Memory B cell (primary cell): ENCODE measurements at regions not wholly inside any gene's neighbourhood (a gene's known extent, or its start where the extent isn't known, plus 50 kb on each side); places are given as distances from the start of the nearest gene placed in this dataset.

Experiments used
- ATAC-seq: fragments of 150-1000 bp; cut with Tn5 transposase; 2 replicates; pipeline ENCODE4 v1.10.0; 2021; ENCODE audit warnings: low read depth, mild to moderate bottlenecking, moderate library complexity
- DNase-seq, 2 donors: peaks; one replicate each; pipeline ENCODE4 v3.0.0; 2022; ENCODE audit warnings: low spot score in 2 of 2
- H3K27ac Mint-ChIP-seq: one replicate; pipeline ENCODE4 v1.8.0; 2022; ENCODE audit warnings: mild to moderate bottlenecking, moderate library complexity, mixed read lengths
- H3K27me3 Mint-ChIP-seq: one replicate; pipeline ENCODE4 v1.8.0; 2022; ENCODE audit warnings: mixed read lengths
- H3K36me3 Mint-ChIP-seq: one replicate; pipeline ENCODE4 v1.8.0; 2022; ENCODE audit warnings: mild to moderate bottlenecking, mixed read lengths
- H3K4me1 Mint-ChIP-seq: one replicate; pipeline ENCODE4 v1.8.0; 2022; ENCODE audit warnings: mixed read lengths
- H3K4me3 Mint-ChIP-seq: one replicate; pipeline ENCODE4 v1.8.0; 2022; ENCODE audit warnings: mild to moderate bottlenecking, moderate library complexity, mixed read lengths
- H3K9me3 Mint-ChIP-seq: one replicate; pipeline ENCODE4 v1.8.0; 2022; ENCODE audit warnings: mixed read lengths

GRCh38 chr18:55031979-55032378 lies 72.7 kb upstream of the CCDC68 start:
- DNase-seq (no peak), ATAC-seq (peak; percentile 21)
- Mint-ChIP-seq H3K4me1 (peaks cover 10% of the 10 kb centered on the region), H3K27me3 (no peaks in the 10 kb centered on the region), H3K36me3 (no peaks in the 10 kb centered on the region), H3K27ac (peak overlapping the region; percentile 67), H3K9me3 (no peaks in the 10 kb centered on the region), H3K4me3 (peak overlapping the region; percentile 1)

GRCh38 chr18:55031576-55031975 lies 72.3 kb upstream of the CCDC68 start:
- peaks cover 10% of the 10 kb centered on the region for H3K4me1 Mint-ChIP-seq

GRCh38 chr18:55031164-55031563 lies 71.9 kb upstream of the CCDC68 start:
- no peaks in the 10 kb centered on the region for H3K36me3 Mint-ChIP-seq
- H3K9me3 Mint-ChIP-seq: no peaks in the 10 kb centered on the region
- H3K27me3 Mint-ChIP-seq: no peaks in the 10 kb centered on the region
- H3K27ac Mint-ChIP-seq: peak overlapping the region; percentile 67
- peaks cover 10% of the 10 kb centered on the region for H3K4me1 Mint-ChIP-seq
- ATAC-seq (no peak), DNase-seq (no peak)
- no peak overlapping the region for H3K4me3 Mint-ChIP-seq

More at GRCh38 chr18:55031576-55031975, 72.3 kb upstream of the CCDC68 start:
- Mint-ChIP-seq H3K9me3 (no peaks in the 10 kb centered on the region), H3K27me3 (no peaks in the 10 kb centered on the region), H3K36me3 (no peaks in the 10 kb centered on the region), H3K27ac (peak overlapping the region; percentile 67), H3K4me3 (peak overlapping the region; percentile 1)
- peak; percentile 56 for ATAC-seq
- DNase-seq: no peak

GRCh38 chr18:55024564-55024963 lies 65.3 kb upstream of the CCDC68 start:
- Mint-ChIP-seq H3K4me1 (peaks cover 4% of the 10 kb centered on the region), H3K9me3 (no peaks in the 10 kb centered on the region), H3K27me3 (no peaks in the 10 kb centered on the region), H3K36me3 (no peaks in the 10 kb centered on the region), H3K4me3 (no peak overlapping the region), H3K27ac (no peak overlapping the region)
- DNase-seq (no peak), ATAC-seq (no peak)

- H3K4me1 Mint-ChIP-seq: peaks cover 6% of the 10 kb centered on the region
- ATAC-seq: no peak
Measured at GRCh38 chr18:55018602-55019001, 59.3 kb upstream of the CCDC68 start.

GRCh38 chr18:55014095-55014494 lies 54.8 kb upstream of the CCDC68 start:
- ATAC-seq: no peak
- Mint-ChIP-seq H3K4me1 (peaks cover 8% of the 10 kb centered on the region), H3K4me3 (no peak overlapping the region), H3K9me3 (peaks cover 1% of the 10 kb centered on the region), H3K27me3 (no peaks in the 10 kb centered on the region), H3K36me3 (no peaks in the 10 kb centered on the region), H3K27ac (peak overlapping the region; percentile 24)
- DNase-seq: no peak

More at GRCh38 chr18:55018602-55019001, 59.3 kb upstream of the CCDC68 start:
- H3K9me3 Mint-ChIP-seq: no peaks in the 10 kb centered on the region
- H3K27me3 Mint-ChIP-seq: no peaks in the 10 kb centered on the region
- H3K4me3 Mint-ChIP-seq: no peak overlapping the region
- no peak overlapping the region for H3K27ac Mint-ChIP-seq
- DNase-seq: no peak
- H3K36me3 Mint-ChIP-seq: no peaks in the 10 kb centered on the region

- H3K9me3 Mint-ChIP-seq: peaks cover 1% of the 10 kb centered on the region
- DNase-seq: no peak
- H3K4me3 Mint-ChIP-seq: no peak overlapping the region
- H3K27ac Mint-ChIP-seq: peak overlapping the region; percentile 24
- H3K36me3 Mint-ChIP-seq: no peaks in the 10 kb centered on the region
- ATAC-seq: no peak
- no peaks in the 10 kb centered on the region for H3K27me3 Mint-ChIP-seq
- peaks cover 8% of the 10 kb centered on the region for H3K4me1 Mint-ChIP-seq
Measured at GRCh38 chr18:55013685-55014084, 54.4 kb upstream of the CCDC68 start.

- H3K4me1 Mint-ChIP-seq: peaks cover 8% of the 10 kb centered on the region
- no peak for DNase-seq
- peaks cover 1% of the 10 kb centered on the region for H3K9me3 Mint-ChIP-seq
- no peak overlapping the region for H3K4me3 Mint-ChIP-seq
- no peak for ATAC-seq
- no peak overlapping the region for H3K27ac Mint-ChIP-seq
- peaks cover 1% of the 10 kb centered on the region for H3K27me3 Mint-ChIP-seq
- no peaks in the 10 kb centered on the region for H3K36me3 Mint-ChIP-seq
Measured at GRCh38 chr18:55013086-55013485, 53.8 kb upstream of the CCDC68 start.

- H3K4me3 Mint-ChIP-seq: no peak overlapping the region
- H3K27ac Mint-ChIP-seq: no peak overlapping the region
- ATAC-seq (no peak), DNase-seq (no peak)
- no peaks in the 10 kb centered on the region for H3K36me3 Mint-ChIP-seq
- peaks cover 1% of the 10 kb centered on the region for H3K9me3 Mint-ChIP-seq
- peaks cover 1% of the 10 kb centered on the region for H3K27me3 Mint-ChIP-seq
- H3K4me1 Mint-ChIP-seq: peaks cover 8% of the 10 kb centered on the region
Measured at GRCh38 chr18:55012008-55012407, 52.7 kb upstream of the CCDC68 start.
